OCI-M2 (cell line): ENCODE measurements at regions not wholly inside any gene's neighbourhood (a gene's known extent, or its start where the extent isn't known, plus 50 kb on each side); places are given as distances from the start of the nearest gene placed in this dataset.

Experiments
- DNase-seq: peaks from one replicate; lab custom pipeline; 2025; ENCODE audit not compliant: unreplicated experiment; lab: John Stamatoyannopoulos, UW

- no peak for DNase-seq
Measured at GRCh38 chr3:164604687-164605086, 473.6 kb downstream of the SI start.

GRCh38 chr3:164577667-164578210 lies 500.6 kb downstream of the SI start:
- no peak for DNase-seq

- no peak for DNase-seq
Measured at GRCh38 chr3:164572436-164572835, 505.9 kb downstream of the SI start.

- no peak for DNase-seq
Measured at GRCh38 chr3:164550857-164551256, 527.4 kb downstream of the SI start.

GRCh38 chr3:164539215-164539614 lies 539.1 kb downstream of the SI start:
- no peak for DNase-seq

GRCh38 chr3:164537485-164537884 lies 540.8 kb downstream of the SI start:
- no peak for DNase-seq

GRCh38 chr3:164533275-164533674 lies 545.0 kb downstream of the SI start:
- DNase-seq, result no peak

- no peak for DNase-seq
Measured at GRCh38 chr3:164526250-164526649, 552.0 kb downstream of the SI start.

GRCh38 chr3:164524201-164524600 lies 554.1 kb downstream of the SI start:
- DNase-seq, result no peak

GRCh38 chr3:164522073-164522763 lies 556.1 kb downstream of the SI start:
- DNase-seq, result no peak

GRCh38 chr3:164521644-164522043 lies 556.7 kb downstream of the SI start:
- DNase-seq, result no peak

GRCh38 chr3:164521139-164521538 lies 557.2 kb downstream of the SI start:
- no peak for DNase-seq

GRCh38 chr3:164515256-164515655 lies 563.0 kb downstream of the SI start:
- DNase-seq, result no peak

- no peak for DNase-seq
Measured at GRCh38 chr3:164514576-164514975, 563.7 kb downstream of the SI start.

GRCh38 chr3:164507886-164508285 lies 570.4 kb downstream of the SI start:
- no peak for DNase-seq

- no peak for DNase-seq
Measured at GRCh38 chr3:164498917-164499316, 579.4 kb downstream of the SI start.

GRCh38 chr3:164488893-164489292 lies 589.4 kb downstream of the SI start:
- DNase-seq, result no peak

- no peak for DNase-seq
Measured at GRCh38 chr3:164486150-164486549, 592.1 kb downstream of the SI start.

GRCh38 chr3:164479978-164480377 lies 598.3 kb downstream of the SI start:
- DNase-seq, result no peak

- no peak for DNase-seq
Measured at GRCh38 chr3:164479406-164479805, 598.9 kb downstream of the SI start.

- no peak for DNase-seq
Measured at GRCh38 chr3:164478323-164478722, 600.0 kb downstream of the SI start.

- no peak for DNase-seq
Measured at GRCh38 chr3:164477403-164477802, 600.9 kb downstream of the SI start.

- DNase-seq, result no peak
Measured at GRCh38 chr3:164476631-164477030, 601.7 kb downstream of the SI start.
